MM.1S (cell line): ENCODE measurements at regions not wholly inside any gene's neighbourhood (a gene's known extent, or its start where the extent isn't known, plus 50 kb on each side); places are given as distances from the start of the nearest gene placed in this dataset.

Experiments used
- DNase-seq: peaks from one replicate; pipeline ENCODE4 v3.0.0-alpha.2; 2015
- H2AFZ ChIP-seq: fragments of 300-600 bp; sonication (generic); 2 replicates; pipeline ENCODE4 v1.6.0; 2016; ENCODE audit warnings: antibody characterized with exemption, low read length
- H3F3A ChIP-seq: fragments of 300-600 bp; sonication (generic); 2 replicates; pipeline ENCODE4 v1.6.1; 2016; ENCODE audit warnings: mild to moderate bottlenecking, antibody characterized with exemption, low read length, moderate library complexity, mixed read lengths; ENCODE audit not compliant: insufficient read depth
- H3K27ac ChIP-seq: fragments of 300-600 bp; sonication (generic); 2 replicates; pipeline ENCODE4 v1.5.1; 2016; ENCODE audit warnings: mild to moderate bottlenecking, low read length
- H3K27me3 ChIP-seq: fragments of 300-600 bp; sonication (generic); replicated peaks from 2 replicates; pipeline ENCODE4 v1.6.0; 2016; ENCODE audit warnings: low read length; ENCODE audit not compliant: insufficient read depth
- H3K36me3 ChIP-seq: fragments of 300-600 bp; sonication (generic); replicated peaks from 2 replicates; pipeline ENCODE4 v1.6.1; 2016; ENCODE audit warnings: mild to moderate bottlenecking, low read length, mixed read lengths; ENCODE audit not compliant: insufficient read depth
- H3K4me1 ChIP-seq: fragments of 300-600 bp; sonication (generic); 2 replicates; pipeline ENCODE4 v1.6.1; 2016; ENCODE audit warnings: low read length, mixed read lengths
- H3K4me2 ChIP-seq: fragments of 300-600 bp; sonication (generic); 2 replicates; pipeline ENCODE4 v1.6.0; 2016; ENCODE audit warnings: low read depth, low read length
- H3K4me3 ChIP-seq: fragments of 300-600 bp; sonication (generic); 2 replicates; pipeline ENCODE4 v1.5.1; 2016; ENCODE audit warnings: low read length, mixed read lengths
- H3K79me2 ChIP-seq: fragments of 300-600 bp; sonication (generic); 2 replicates; pipeline ENCODE4 v1.6.1; 2016; ENCODE audit warnings: mixed run types, low read length, mixed read lengths
- H3K9ac ChIP-seq: fragments of 300-600 bp; sonication (generic); 2 replicates; pipeline ENCODE4 v1.6.1; 2016; ENCODE audit warnings: low read length, mixed read lengths
- H3K9me2 ChIP-seq: fragments of 300-600 bp; sonication (generic); replicated peaks from 2 replicates; pipeline ENCODE4 v1.6.1; 2016; ENCODE audit warnings: mild to moderate bottlenecking, low read length, mixed read lengths; ENCODE audit not compliant: insufficient read depth
- H3K9me3 ChIP-seq: fragments of 300-600 bp; sonication (generic); replicated peaks from 2 replicates; pipeline ENCODE4 v1.6.1; 2016; ENCODE audit warnings: mild to moderate bottlenecking, low read length, mixed read lengths; ENCODE audit not compliant: insufficient read depth
- H4K20me1 ChIP-seq: fragments of 300-600 bp; sonication (generic); 2 replicates; pipeline ENCODE4 v1.6.1; 2016; ENCODE audit warnings: mild to moderate bottlenecking, low read length, moderate library complexity, mixed read lengths; ENCODE audit not compliant: insufficient read depth
- CTCF ChIP-seq: fragments of 300-600 bp; sonication (generic); IDR thresholded peaks from 2 replicates; pipeline ENCODE4 v1.5.1; 2016; ENCODE audit warnings: antibody characterized with exemption, low read length, mixed read lengths
- EZH2 ChIP-seq: fragments of 300-600 bp; sonication (generic); optimal IDR thresholded peaks from 2 replicates; pipeline ENCODE3; 2017; ENCODE audit warnings: low read depth, mild to moderate bottlenecking, antibody characterized with exemption, low read length, mixed read lengths
- EZH2phosphoT487 ChIP-seq: fragments of 300-600 bp; sonication (generic); IDR thresholded peaks from 2 replicates; pipeline ENCODE4 v1.6.1; 2018; ENCODE audit warnings: antibody characterized with exemption, low read length

- Histone ChIP-seq H2AFZ (no peak overlapping the region), H3K9me3 (no peaks in the 10 kb centered on the region), H3F3A (no peaks in the 10 kb centered on the region), H3K9me2 (no peaks in the 10 kb centered on the region), H3K4me1 (no peaks in the 10 kb centered on the region), H3K4me3 (no peak overlapping the region), H3K79me2 (no peaks in the 10 kb centered on the region), H3K27ac (no peak overlapping the region), H3K4me2 (no peak overlapping the region), H3K36me3 (no peaks in the 10 kb centered on the region), H3K9ac (no peak overlapping the region), H4K20me1 (no peaks in the 10 kb centered on the region), H3K27me3 (no peaks in the 10 kb centered on the region)
- DNase-seq, result no peak
- no peak for TF ChIP-seq EZH2phosphoT487
- no peak for TF ChIP-seq EZH2
- no peak for TF ChIP-seq CTCF
These were observed 1655.4 kb upstream of the NUDT12 start for GRCh38 chr5:105218018-105218417.

- Histone ChIP-seq H3K9ac (no peak overlapping the region), H3K27me3 (no peaks in the 10 kb centered on the region), H3K9me3 (no peaks in the 10 kb centered on the region), H3K27ac (no peak overlapping the region), H4K20me1 (no peaks in the 10 kb centered on the region), H3K4me2 (no peak overlapping the region), H3K4me3 (no peak overlapping the region), H3F3A (no peaks in the 10 kb centered on the region), H2AFZ (no peak overlapping the region), H3K4me1 (no peaks in the 10 kb centered on the region), H3K9me2 (no peaks in the 10 kb centered on the region), H3K36me3 (no peaks in the 10 kb centered on the region), H3K79me2 (no peaks in the 10 kb centered on the region)
- DNase-seq, result no peak
- TF ChIP-seq CTCF (no peak), EZH2phosphoT487 (no peak), EZH2 (no peak)
These were observed 1650.5 kb upstream of the NUDT12 start for GRCh38 chr5:105213078-105213477.

- no peak overlapping the region for H3K9ac ChIP-seq
- no peaks in the 10 kb centered on the region for H3K27me3 ChIP-seq
- H3K79me2 ChIP-seq, result no peaks in the 10 kb centered on the region
- no peak for TF ChIP-seq CTCF
- TF ChIP-seq EZH2phosphoT487, result no peak
- no peak for TF ChIP-seq EZH2
- no peaks in the 10 kb centered on the region for H3K4me1 ChIP-seq
- H3K9me2 ChIP-seq, result no peaks in the 10 kb centered on the region
- H3K27ac ChIP-seq, result no peak overlapping the region
- no peak for DNase-seq
- no peak overlapping the region for H2AFZ ChIP-seq
- no peaks in the 10 kb centered on the region for H3F3A ChIP-seq
- no peaks in the 10 kb centered on the region for H4K20me1 ChIP-seq
- no peaks in the 10 kb centered on the region for H3K36me3 ChIP-seq
- H3K9me3 ChIP-seq, result no peaks in the 10 kb centered on the region
- H3K4me3 ChIP-seq, result no peak overlapping the region
- no peak overlapping the region for H3K4me2 ChIP-seq
These were observed 1644.5 kb upstream of the NUDT12 start for GRCh38 chr5:105207066-105207465.
